ENCODE measurements at regions not wholly inside any gene's neighbourhood (a gene's known extent, or its start where the extent isn't known, plus 50 kb on each side); places are given as distances from the start of the nearest gene placed in this dataset.

GRCh38 chrX:26722666-26723428 lies 506.9 kb downstream of the MAGEB5 start:
- intact Hi-C loops (cut with micrococcal nuclease; ENCODE audit: unreplicated experiment) (no loop called here), in situ Hi-C loops (cut with MboI) (no loop called here)
- Histone ChIP-seq H4K20me1 (ENCODE audit: control insufficient read depth, insufficient read depth) (no peaks in the 10 kb centered on the region), H3K36me3 (ENCODE audit: control insufficient read depth in 2 of 2, insufficient read depth in 2 of 2, low read length in 1 of 2) (no peaks in the 10 kb centered on the region), H3K4me2 (ENCODE audit: control insufficient read depth, insufficient read depth) (no peak overlapping the region), H3K4me3 (no peak overlapping the region), H3K79me2 (ENCODE audit: control insufficient read depth, insufficient read depth, low read length) (no peaks in the 10 kb centered on the region), H3K27me3 (replicated peaks in 1 of 2; ENCODE audit: control insufficient read depth in 2 of 2, insufficient read depth in 2 of 2, low read length in 1 of 2) (no peaks in the 10 kb centered on the region), H3K4me1 (ENCODE audit: control insufficient read depth, insufficient read depth, low read length) (no peaks in the 10 kb centered on the region), H3K27ac (ENCODE audit: control insufficient read depth, insufficient read depth) (no peak overlapping the region), H2AFZ (ENCODE audit: control insufficient read depth, low read depth, low read length) (no peak overlapping the region), H3K9ac (ENCODE audit: control insufficient read depth, insufficient read depth, low read length) (no peak overlapping the region), H3K9me3 (replicated peaks; ENCODE audit: control insufficient read depth, insufficient read depth, low read length) (no peaks in the 10 kb centered on the region)
- ChIA-PET SMC1A (ENCODE audit: uncharacterized antibody, unreplicated experiment) (no interaction called here), RAD21 (ENCODE audit: unreplicated experiment) (no interaction called here), CTCF (no interaction called here), POLR2A (no interaction called here)
- ATAC-seq (no peak), DNase-seq (ENCODE audit: low read depth, low spot score) (no peak), FAIRE-seq (no peak)
- no TSS peak for BruUV-seq (replicated peaks)
- TF ChIP-seq KAT2A (conservative IDR thresholded peaks at IDR 0.05; ENCODE audit: control insufficient read depth, low read depth, low read length): no peak
- TF ChIP-seq SPI1 (IDR thresholded peaks at IDR 0.05; ENCODE audit: borderline replicate concordance, insufficient read depth, low read depth, low read length): no peak
- WGBS (ENCODE audit: insufficient coverage, insufficient replicate concordance, low lambda C conversion rate, missing lambda C conversion rate): 40% methylated on average over 9 of the region's 9 CpGs

DNA sequence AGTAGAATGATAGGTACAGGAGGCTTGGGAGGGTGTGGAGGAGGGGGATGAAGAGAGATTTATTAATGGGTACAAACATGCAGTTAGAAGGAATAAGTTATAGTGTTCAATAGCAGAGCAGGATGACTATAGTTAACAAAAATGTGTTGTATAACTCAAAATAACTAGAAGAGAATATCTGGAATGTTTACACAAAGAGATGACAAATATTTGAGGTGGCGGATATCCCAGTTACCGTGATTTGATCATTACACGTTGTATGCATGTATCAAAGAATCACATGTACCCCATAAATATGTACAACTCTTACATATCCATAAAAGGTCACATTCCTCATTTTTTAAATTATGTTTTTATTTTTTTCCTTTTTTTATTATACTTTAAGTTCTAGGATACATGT lies 456.6 kb downstream of the MAGEB5 start:
- no peak overlapping the region for H3K9ac ChIP-seq (ENCODE audit: control insufficient read depth, insufficient read depth, low read length)
- no peaks in the 10 kb centered on the region for H3K9me3 ChIP-seq (replicated peaks; ENCODE audit: control insufficient read depth, insufficient read depth, low read length)
- CTCF ChIA-PET: interaction anchor here (1.0 kb wide), 1 partner anchor 23 kb away, joined by 3 read pairs; no protein-coding TSS in a partner anchor
- no peak overlapping the region for H3K4me3 ChIP-seq
- POLR2A ChIA-PET: no interaction called here
- SMC1A ChIA-PET (ENCODE audit: uncharacterized antibody, unreplicated experiment): interaction anchor here (0.7 kb wide), 1 partner anchor 83 kb away, joined by 3 read pairs; no protein-coding TSS in a partner anchor
- in situ Hi-C loops (cut with MboI) (no loop called here), intact Hi-C loops (cut with micrococcal nuclease; ENCODE audit: unreplicated experiment) (no loop called here)
- no peak for ATAC-seq
- no peaks in the 10 kb centered on the region for H3K79me2 ChIP-seq (ENCODE audit: control insufficient read depth, insufficient read depth, low read length)
- no peaks in the 10 kb centered on the region for H4K20me1 ChIP-seq (ENCODE audit: control insufficient read depth, insufficient read depth)
- RAD21 ChIA-PET (ENCODE audit: unreplicated experiment): no interaction called here
- no peak overlapping the region for H3K4me2 ChIP-seq (ENCODE audit: control insufficient read depth, insufficient read depth)
- H2AFZ ChIP-seq (ENCODE audit: control insufficient read depth, low read depth, low read length): no peak overlapping the region
- no peak for FAIRE-seq
- no TSS peak for BruUV-seq (replicated peaks)
- no peak for DNase-seq (ENCODE audit: low read depth, low spot score)
- no peaks in the 10 kb centered on the region for H3K36me3 ChIP-seq (ENCODE audit: control insufficient read depth in 2 of 2, insufficient read depth in 2 of 2, low read length in 1 of 2)
- 83% methylated on average over 3 of the region's 3 CpGs for WGBS (ENCODE audit: insufficient coverage, insufficient replicate concordance, low lambda C conversion rate, missing lambda C conversion rate)
- H3K4me1 ChIP-seq (ENCODE audit: control insufficient read depth, insufficient read depth, low read length): no peaks in the 10 kb centered on the region
- H3K27me3 ChIP-seq (replicated peaks in 1 of 2; ENCODE audit: control insufficient read depth in 2 of 2, insufficient read depth in 2 of 2, low read length in 1 of 2): no peaks in the 10 kb centered on the region
- H3K27ac ChIP-seq (ENCODE audit: control insufficient read depth, insufficient read depth): no peak overlapping the region
- TF ChIP-seq ESRRA (IDR thresholded peaks at IDR 0.05; ENCODE audit: low read length) (no peak), FOXK2 (IDR thresholded peaks at IDR 0.05) (no peak), PAX8 (IDR thresholded peaks at IDR 0.05) (no peak), NFXL1 (IDR thresholded peaks at IDR 0.05; ENCODE audit: borderline replicate concordance) (no peak), ZNF622 (IDR thresholded peaks at IDR 0.05) (no peak), NRF1 (conservative IDR thresholded peaks at IDR 0.05; ENCODE audit: low read depth, low read length) (no peak), EGR1 (IDR thresholded peaks at IDR 0.05; ENCODE audit: borderline replicate concordance in 1 of 2, low read depth in 2 of 2, low read length in 2 of 2) (no peak), HDAC6 (IDR thresholded peaks at IDR 0.05; ENCODE audit: unreplicated experiment) (no peak), CEBPB (IDR thresholded peaks at IDR 0.05; ENCODE audit: borderline replicate concordance in 1 of 2, low read depth in 2 of 2, low read length in 2 of 2) (no peak), MTA3 (IDR thresholded peaks at IDR 0.05; ENCODE audit: borderline replicate concordance, low read length) (no peak)
- TF ChIP-seq, protein P1, sequence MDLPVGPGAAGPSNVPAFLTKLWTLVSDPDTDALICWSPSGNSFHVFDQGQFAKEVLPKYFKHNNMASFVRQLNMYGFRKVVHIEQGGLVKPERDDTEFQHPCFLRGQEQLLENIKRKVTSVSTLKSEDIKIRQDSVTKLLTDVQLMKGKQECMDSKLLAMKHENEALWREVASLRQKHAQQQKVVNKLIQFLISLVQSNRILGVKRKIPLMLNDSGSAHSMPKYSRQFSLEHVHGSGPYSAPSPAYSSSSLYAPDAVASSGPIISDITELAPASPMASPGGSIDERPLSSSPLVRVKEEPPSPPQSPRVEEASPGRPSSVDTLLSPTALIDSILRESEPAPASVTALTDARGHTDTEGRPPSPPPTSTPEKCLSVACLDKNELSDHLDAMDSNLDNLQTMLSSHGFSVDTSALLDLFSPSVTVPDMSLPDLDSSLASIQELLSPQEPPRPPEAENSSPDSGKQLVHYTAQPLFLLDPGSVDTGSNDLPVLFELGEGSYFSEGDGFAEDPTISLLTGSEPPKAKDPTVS (IDR thresholded peaks at IDR 0.05; ENCODE audit: low read depth, low read length): no peak
- TF ChIP-seq, protein P2, sequence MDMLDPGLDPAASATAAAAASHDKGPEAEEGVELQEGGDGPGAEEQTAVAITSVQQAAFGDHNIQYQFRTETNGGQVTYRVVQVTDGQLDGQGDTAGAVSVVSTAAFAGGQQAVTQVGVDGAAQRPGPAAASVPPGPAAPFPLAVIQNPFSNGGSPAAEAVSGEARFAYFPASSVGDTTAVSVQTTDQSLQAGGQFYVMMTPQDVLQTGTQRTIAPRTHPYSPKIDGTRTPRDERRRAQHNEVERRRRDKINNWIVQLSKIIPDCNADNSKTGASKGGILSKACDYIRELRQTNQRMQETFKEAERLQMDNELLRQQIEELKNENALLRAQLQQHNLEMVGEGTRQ (IDR thresholded peaks at IDR 0.05; ENCODE audit: borderline replicate concordance, low read depth, low read length): no peak
- TF ChIP-seq, protein P3, sequence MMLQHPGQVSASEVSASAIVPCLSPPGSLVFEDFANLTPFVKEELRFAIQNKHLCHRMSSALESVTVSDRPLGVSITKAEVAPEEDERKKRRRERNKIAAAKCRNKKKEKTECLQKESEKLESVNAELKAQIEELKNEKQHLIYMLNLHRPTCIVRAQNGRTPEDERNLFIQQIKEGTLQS (IDR thresholded peaks at IDR 0.05; ENCODE audit: borderline replicate concordance, extremely low read depth, low read depth, low read length): no peak

Measured in GM12878 (cell line).